ENCODE measurements at regions not wholly inside any gene's neighbourhood (a gene's known extent, or its start where the extent isn't known, plus 50 kb on each side); places are given as distances from the start of the nearest gene placed in this dataset.

- no peak overlapping the region for H3K4me3 ChIP-seq (ENCODE audit: low read length)
- TF ChIP-seq CTCF (IDR thresholded peaks at IDR 0.05; ENCODE audit: insufficient read depth, low read depth, low read length, missing control alignments): no peak
- DNase-seq (ENCODE audit: low read depth): no peak
Observed at GRCh38 chr1:101316256-101316655, 79.4 kb downstream of the S1PR1 start.

DNA sequence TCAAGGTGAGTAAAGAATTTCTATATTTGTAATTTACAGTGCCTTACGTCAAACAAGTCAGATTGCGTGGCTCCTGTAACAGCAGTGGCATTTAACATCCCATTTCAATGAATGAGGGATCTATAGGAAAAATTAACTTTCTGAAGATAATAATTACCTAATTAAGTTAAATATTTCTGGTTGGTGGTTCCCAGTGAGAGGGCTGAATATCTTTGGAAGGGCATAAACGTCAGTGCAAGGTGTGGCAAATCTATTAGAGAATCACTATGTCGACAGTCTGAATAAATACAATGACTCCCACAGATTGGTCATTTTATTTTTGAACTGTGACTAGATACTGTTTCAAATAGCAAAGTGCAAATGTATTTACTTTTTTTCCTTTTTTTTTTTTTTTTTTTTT, 80.0 kb downstream of the S1PR1 start:
- no peak for TF ChIP-seq CTCF (IDR thresholded peaks at IDR 0.05; ENCODE audit: insufficient read depth, low read depth, low read length, missing control alignments)
- no peak overlapping the region for H3K4me3 ChIP-seq (ENCODE audit: low read length)
- DNase-seq (ENCODE audit: low read depth): no peak

GRCh38 chr1:101317590-101317989, 80.8 kb downstream of the S1PR1 start:
- no peak overlapping the region for H3K4me3 ChIP-seq (ENCODE audit: low read length)
- no peak for TF ChIP-seq CTCF (IDR thresholded peaks at IDR 0.05; ENCODE audit: insufficient read depth, low read depth, low read length, missing control alignments)
- DNase-seq (ENCODE audit: low read depth): no peak

DNA sequence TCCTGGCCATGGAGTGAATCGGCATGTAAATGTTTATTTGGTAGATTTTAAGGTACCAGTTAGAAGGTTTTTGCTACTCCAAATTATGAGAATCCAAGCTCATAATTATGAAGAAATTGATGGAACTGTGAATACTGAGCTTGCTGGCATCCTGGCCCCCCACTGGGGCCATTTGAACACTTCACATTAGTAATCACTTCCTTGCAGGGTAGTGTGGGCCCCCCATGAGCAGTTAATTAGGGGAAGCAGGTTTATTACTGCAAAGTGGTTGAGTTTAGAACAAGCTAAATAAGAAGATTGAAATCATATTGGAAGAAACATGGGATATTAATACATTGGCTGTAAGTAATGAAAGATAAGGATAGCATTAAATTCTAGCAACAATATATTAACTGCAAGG, 86.7 kb downstream of the S1PR1 start:
- no peak for TF ChIP-seq CTCF (IDR thresholded peaks at IDR 0.05; ENCODE audit: insufficient read depth, low read depth, low read length, missing control alignments)
- no peak overlapping the region for H3K4me3 ChIP-seq (ENCODE audit: low read length)
- DNase-seq (ENCODE audit: low read depth): no peak

- no peak for TF ChIP-seq CTCF (IDR thresholded peaks at IDR 0.05; ENCODE audit: insufficient read depth, low read depth, low read length, missing control alignments)
- DNase-seq (ENCODE audit: low read depth): no peak
Observed at GRCh38 chr1:101325144-101325543, 88.3 kb downstream of the S1PR1 start.

DNA sequence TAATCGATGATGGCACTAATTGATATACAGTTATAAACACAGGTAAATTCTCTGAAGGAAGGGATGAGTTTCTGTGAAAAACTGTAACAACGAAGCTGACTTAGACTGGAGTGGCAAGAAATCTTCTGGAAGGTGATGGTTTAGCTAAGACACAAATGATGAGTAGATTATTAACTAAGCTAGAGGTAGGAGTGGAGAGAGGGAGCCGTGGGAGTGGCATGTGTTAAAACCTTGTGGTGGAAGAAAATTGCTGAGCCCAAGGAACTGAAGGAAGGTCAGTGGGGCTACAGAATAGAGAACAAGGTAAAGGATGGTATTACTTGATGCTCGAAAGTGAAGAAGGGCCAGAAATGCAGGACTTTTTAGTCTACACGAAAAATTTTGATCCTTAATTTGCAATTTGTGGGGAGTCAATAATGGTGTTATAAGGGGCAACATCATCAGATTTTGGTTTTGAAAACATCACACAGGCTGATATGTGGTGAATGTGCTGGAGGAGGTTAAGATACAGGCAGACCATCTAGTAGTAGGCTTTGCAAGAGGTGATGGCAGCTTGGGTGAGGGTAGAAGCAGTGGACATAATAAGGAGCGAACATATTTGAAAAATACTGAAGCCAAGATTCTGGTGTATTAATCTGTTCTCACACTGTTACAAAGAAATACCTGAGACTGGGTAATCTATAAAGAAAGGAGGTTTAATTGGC, 93.8 kb downstream of the S1PR1 start:
- no peak for TF ChIP-seq CTCF (IDR thresholded peaks at IDR 0.05; ENCODE audit: insufficient read depth, low read depth, low read length, missing control alignments)
- no peak overlapping the region for H3K4me3 ChIP-seq (ENCODE audit: low read length)
- no peak for DNase-seq (ENCODE audit: low read depth)

More at GRCh38 chr1:101325144-101325543, 88.3 kb downstream of the S1PR1 start:
- no peak overlapping the region for H3K4me3 ChIP-seq (ENCODE audit: low read length)

GRCh38 chr1:101331794-101332193, 95.0 kb downstream of the S1PR1 start:
- TF ChIP-seq CTCF (IDR thresholded peaks at IDR 0.05; ENCODE audit: insufficient read depth, low read depth, low read length, missing control alignments): no peak
- no peak overlapping the region for H3K4me3 ChIP-seq (ENCODE audit: low read length)
- no peak for DNase-seq (ENCODE audit: low read depth)
